ENCODE measurements at regions not wholly inside any gene's neighbourhood (a gene's known extent, or its start where the extent isn't known, plus 50 kb on each side); places are given as distances from the start of the nearest gene placed in this dataset.
"Not testable (repeated sequence)": the region's sequence is repeated elsewhere in the genome, so short reads cannot be mapped to it uniquely, and the experiment has no call there.

- TF ChIP-seq CTCF (IDR thresholded peaks at IDR 0.05; ENCODE audit: control extremely low read depth, extremely low read depth, low read depth, missing control alignments), result no peak
- DNase-seq (ENCODE audit: extremely low spot score), result no peak
- POLR2A ChIA-PET, result no interaction called here
- CTCF ChIA-PET, result interaction anchor here (0.6 to 1.1 kb wide), 2 partner anchors 50 to 70 kb away, joined by 3 read pairs; no protein-coding TSS in a partner anchor
Measured at GRCh38 chr3:3927965-3928364, 128.7 kb downstream of the LRRN1 start.

- DNase-seq (ENCODE audit: extremely low spot score); POLR2A ChIA-PET; CTCF ChIA-PET: not testable (repeated sequence)
Measured at GRCh38 chr3:3941380-3941779, 142.1 kb downstream of the LRRN1 start.

DNA sequence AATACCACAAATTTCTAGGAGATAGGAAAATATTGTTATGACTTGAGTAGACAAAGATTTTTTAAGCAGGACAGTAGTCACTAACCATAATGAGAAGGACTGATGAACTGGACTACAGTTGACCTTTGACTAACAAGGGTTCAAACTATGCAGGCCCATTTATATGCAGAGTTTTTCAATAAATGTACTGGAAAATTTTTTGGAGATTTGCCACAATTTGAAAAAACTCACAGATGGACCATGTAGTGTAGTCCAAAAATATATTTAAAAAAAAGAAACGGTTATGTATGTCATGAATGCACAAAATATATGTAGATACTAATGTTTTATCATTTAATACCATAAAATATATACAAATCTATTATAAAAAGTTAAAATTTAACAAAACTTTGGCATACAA is 151.8 kb downstream of the LRRN1 start:
- DNase-seq (ENCODE audit: extremely low spot score), result no peak
- TF ChIP-seq CTCF (IDR thresholded peaks at IDR 0.05; ENCODE audit: control extremely low read depth, extremely low read depth, low read depth, missing control alignments), result no peak
- ChIA-PET POLR2A (no interaction called here), CTCF (interaction anchor here (1.6 kb wide), 1 partner anchor 47 kb away, joined by 4 read pairs; no protein-coding TSS in a partner anchor)

DNA sequence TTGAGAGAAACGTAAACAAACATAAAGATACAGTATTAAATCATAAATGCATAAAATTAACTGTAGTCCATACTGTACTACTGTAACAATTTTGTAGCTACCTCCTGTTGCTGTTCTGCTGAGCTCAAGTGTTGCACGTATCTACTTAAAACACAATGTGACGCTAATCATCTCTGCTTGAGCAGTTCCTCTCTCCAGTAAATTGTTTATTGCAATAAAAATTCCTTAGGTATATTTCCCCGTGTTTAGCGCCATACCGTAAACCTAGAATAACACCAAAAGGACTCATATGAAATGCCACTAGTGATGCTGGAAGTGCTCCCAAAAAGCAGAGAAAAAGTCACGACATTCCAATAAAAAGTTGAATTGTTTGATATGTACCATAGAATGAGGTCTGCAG is 152.3 kb downstream of the LRRN1 start:
- TF ChIP-seq CTCF (IDR thresholded peaks at IDR 0.05; ENCODE audit: control extremely low read depth, extremely low read depth, low read depth, missing control alignments), result no peak
- DNase-seq (ENCODE audit: extremely low spot score), result no peak
- ChIA-PET CTCF (no interaction called here), POLR2A (no interaction called here)

DNA sequence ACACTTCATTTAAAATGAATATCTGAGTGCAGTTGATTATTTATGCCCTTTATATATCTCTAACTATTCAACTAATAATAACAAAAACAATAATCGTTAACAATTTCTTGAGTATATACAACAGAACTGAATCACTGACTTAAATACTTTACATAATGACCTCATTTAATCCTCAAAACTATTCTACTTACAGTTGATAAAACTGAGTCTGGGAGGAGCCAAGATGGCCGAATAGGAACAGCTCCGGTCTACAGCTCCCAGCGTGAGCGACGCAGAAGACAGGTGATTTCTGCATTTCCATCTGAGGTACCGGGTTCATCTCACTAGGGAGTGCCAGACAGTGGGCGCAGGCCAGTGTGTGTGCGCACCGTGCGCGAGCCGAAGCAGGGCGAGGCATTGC is 163.6 kb downstream of the LRRN1 start:
- POLR2A ChIA-PET; CTCF ChIA-PET; DNase-seq (ENCODE audit: extremely low spot score): not testable (repeated sequence)

- TF ChIP-seq CTCF (IDR thresholded peaks at IDR 0.05; ENCODE audit: control extremely low read depth, extremely low read depth, low read depth, missing control alignments), result no peak
- CTCF ChIA-PET, result no interaction called here
- DNase-seq (ENCODE audit: extremely low spot score), result no peak
- POLR2A ChIA-PET, result no interaction called here
Measured at GRCh38 chr3:3984053-3984452, 184.8 kb downstream of the LRRN1 start.

DNA sequence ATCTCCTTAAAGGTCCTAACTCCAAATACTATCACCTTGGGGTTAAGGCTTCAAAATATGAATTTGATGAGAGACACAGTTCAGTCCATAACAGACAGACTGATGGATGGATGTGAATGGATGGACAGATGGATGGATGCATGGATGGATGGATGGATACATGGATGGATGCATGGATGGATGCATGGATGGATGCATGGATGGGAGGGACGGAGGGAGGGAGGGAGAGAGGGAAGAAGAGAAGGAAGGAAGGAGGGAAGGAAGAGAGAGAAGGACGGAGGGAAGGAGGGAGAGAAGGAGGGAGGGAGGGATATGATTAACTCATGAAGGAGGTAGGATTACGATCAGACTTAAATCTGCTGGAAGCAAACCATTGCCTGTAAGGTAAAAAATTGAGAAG is 192.4 kb downstream of the LRRN1 start:
- no peak for DNase-seq (ENCODE audit: extremely low spot score)
- ChIA-PET CTCF (no interaction called here), POLR2A (no interaction called here)
- TF ChIP-seq CTCF (IDR thresholded peaks at IDR 0.05; ENCODE audit: control extremely low read depth, extremely low read depth, low read depth, missing control alignments), result no peak

- no peak for DNase-seq (ENCODE audit: extremely low spot score)
- CTCF ChIA-PET, result no interaction called here
- POLR2A ChIA-PET, result no interaction called here
- no peak for TF ChIP-seq CTCF (IDR thresholded peaks at IDR 0.05; ENCODE audit: control extremely low read depth, extremely low read depth, low read depth, missing control alignments)
Measured at GRCh38 chr3:3992312-3992874, 193.2 kb downstream of the LRRN1 start.
